GM10248 (cell line): ENCODE measurements at regions not wholly inside any gene's neighbourhood (a gene's known extent, or its start where the extent isn't known, plus 50 kb on each side); places are given as distances from the start of the nearest gene placed in this dataset.

Experiments
- CTCF ChIA-PET: fragments of 300-600 bp; sonication (Branson Sonifier 250); formaldehyde crosslinking; extraction: SDS; loops from one replicate; lab custom pipeline; 2021; ENCODE audit warnings: antibody characterized with exemption; lab: Yijun Ruan, JAX
- POLR2A ChIA-PET: fragments of 350-650 bp; sonication (Branson Sonifier 250); formaldehyde crosslinking; extraction: SDS; loops from one replicate; lab custom pipeline; 2020; ENCODE audit warnings: antibody characterized with exemption; lab: Yijun Ruan, JAX
- DNase-seq: peaks from one replicate; pipeline ENCODE4 v3.0.0; 2012; ENCODE audit errors: extremely low spot score
- CTCF ChIP-seq: IDR thresholded peaks from 2 replicates; pipeline ENCODE4 v1.5.1; 2012; ENCODE audit warnings: mild to moderate bottlenecking, low read depth; ENCODE audit errors: extremely low read depth, missing control alignments, control extremely low read depth

- POLR2A ChIA-PET = no interaction called here
- CTCF ChIA-PET = no interaction called here
- no peak for TF ChIP-seq CTCF
- DNase-seq = no peak
These were observed 87.9 kb upstream of the WDR1 start for GRCh38 chr4:10204401-10205058.

- TF ChIP-seq CTCF = no peak
- CTCF ChIA-PET = interaction anchor here (1.5 kb wide), 1 partner anchor 29 kb away, joined by 3 read pairs; no protein-coding TSS in a partner anchor
- POLR2A ChIA-PET = no interaction called here
- DNase-seq = no peak
These were observed 87.3 kb upstream of the WDR1 start for GRCh38 chr4:10203851-10204250.

GRCh38 chr4:10201381-10202223 is 85.0 kb upstream of the WDR1 start:
- ChIA-PET POLR2A (no interaction called here), CTCF (interaction anchor here (1.6 kb wide), 1 partner anchor 38 kb away, joined by 5 read pairs; no protein-coding TSS in a partner anchor)
- no peak for TF ChIP-seq CTCF
- DNase-seq = no peak

GRCh38 chr4:10200869-10201268 is 84.3 kb upstream of the WDR1 start:
- DNase-seq = no peak
- TF ChIP-seq CTCF = no peak
- ChIA-PET CTCF (no interaction called here), POLR2A (no interaction called here)

GRCh38 chr4:10198365-10198764 is 81.8 kb upstream of the WDR1 start:
- ChIA-PET POLR2A (no interaction called here), CTCF (interaction anchor here (1.2 kb wide), 2 partner anchors 9 to 33 kb away, joined by 4 read pairs; no protein-coding TSS in a partner anchor)
- DNase-seq = no peak
- no peak for TF ChIP-seq CTCF

- DNase-seq = no peak
- ChIA-PET CTCF (no interaction called here), POLR2A (no interaction called here)
- no peak for TF ChIP-seq CTCF
These were observed 81.4 kb upstream of the WDR1 start for GRCh38 chr4:10197952-10198351.
